ENCODE measurements at regions not wholly inside any gene's neighbourhood (a gene's known extent, or its start where the extent isn't known, plus 50 kb on each side); places are given as distances from the start of the nearest gene placed in this dataset.

DNA sequence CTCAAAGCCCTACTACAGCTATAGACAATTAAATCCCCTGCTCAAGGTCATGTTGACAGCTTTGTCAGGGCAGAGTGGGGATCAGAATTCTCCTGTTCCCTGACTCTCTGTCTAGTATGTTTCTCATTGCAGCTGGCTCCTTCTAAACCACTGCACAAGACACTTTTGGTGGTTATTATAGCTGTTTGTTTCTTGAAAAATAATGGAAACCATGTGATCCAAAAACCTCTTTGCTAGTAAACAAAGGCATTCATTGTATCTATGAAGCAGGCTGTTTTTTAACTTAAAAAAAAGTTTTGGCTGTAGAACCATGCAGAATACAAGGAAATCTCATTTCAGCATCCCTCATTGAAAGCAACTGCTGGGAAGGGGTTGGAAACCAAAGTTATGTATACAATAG, 352.5 kb upstream of the EPHA4 start:
- Histone ChIP-seq H3K4me2 (ENCODE audit: low read depth, low read length) (no peak overlapping the region), H4K91ac (ENCODE audit: insufficient read depth, low read depth, low read length) (no peak overlapping the region), H4K20me1 (ENCODE audit: insufficient read depth, low read length) (no peaks in the 10 kb centered on the region), H3K18ac (ENCODE audit: low read depth, low read length) (no peak overlapping the region), H3K23ac (ENCODE audit: low read depth, low read length) (no peak overlapping the region), H3K14ac (replicated peaks; ENCODE audit: low read depth, low read length) (no peak overlapping the region), H3K4me1 (ENCODE audit: control insufficient read depth, insufficient read depth, low read length) (no peaks in the 10 kb centered on the region), H3K56ac (ENCODE audit: extremely low read depth, insufficient read depth, low read length) (no peak overlapping the region), H2AK9ac (replicated peaks; ENCODE audit: low read depth, low read length, poor library complexity) (no peak overlapping the region), H3K4me3 (ENCODE audit: insufficient read depth, low read depth, low read length) (no peak overlapping the region), H3K79me1 (ENCODE audit: low read depth in 1 of 2, low read length in 2 of 2) (no peaks in the 10 kb centered on the region), H3K36me3 (ENCODE audit: control insufficient read depth, insufficient read depth, low read length) (no peaks in the 10 kb centered on the region), H3K9ac (ENCODE audit: low read depth, low read length) (no peak overlapping the region), H4K5ac (ENCODE audit: low read depth, low read length) (no peak overlapping the region), H3K9me3 (ENCODE audit: control insufficient read depth, insufficient read depth, low read length) (no peaks in the 10 kb centered on the region), H3K27me3 (ENCODE audit: control insufficient read depth, insufficient read depth, low read length) (no peaks in the 10 kb centered on the region), H2BK120ac (ENCODE audit: low read depth, low read length) (no peak overlapping the region), H3K9me1 (ENCODE audit: insufficient read depth, low read length) (no peaks in the 10 kb centered on the region), H2AK5ac (ENCODE audit: low read depth, low read length) (no peak overlapping the region), H3K4ac (ENCODE audit: low read depth, low read length) (no peak overlapping the region), H3K27ac (ENCODE audit: insufficient read depth, low read length) (no peak overlapping the region), H2BK15ac (ENCODE audit: low read depth, low read length) (no peak overlapping the region), H4K8ac (ENCODE audit: low read depth in 2 of 2, low read length in 2 of 2) (no peak overlapping the region), H2AFZ (replicated peaks; ENCODE audit: low read length, poor library complexity) (no peak overlapping the region), H2BK5ac (ENCODE audit: low read depth, low read length, poor library complexity, severe bottlenecking) (no peak overlapping the region), H2BK20ac (ENCODE audit: low read depth, low read length) (no peak overlapping the region)
- no peak for TF ChIP-seq NFE2L2 (IDR thresholded peaks at IDR 0.05; ENCODE audit: low read depth, low read length)
- TF ChIP-seq MXI1 (IDR thresholded peaks at IDR 0.05; ENCODE audit: borderline replicate concordance, low read depth, low read length) = no peak
- TF ChIP-seq, protein P1, sequence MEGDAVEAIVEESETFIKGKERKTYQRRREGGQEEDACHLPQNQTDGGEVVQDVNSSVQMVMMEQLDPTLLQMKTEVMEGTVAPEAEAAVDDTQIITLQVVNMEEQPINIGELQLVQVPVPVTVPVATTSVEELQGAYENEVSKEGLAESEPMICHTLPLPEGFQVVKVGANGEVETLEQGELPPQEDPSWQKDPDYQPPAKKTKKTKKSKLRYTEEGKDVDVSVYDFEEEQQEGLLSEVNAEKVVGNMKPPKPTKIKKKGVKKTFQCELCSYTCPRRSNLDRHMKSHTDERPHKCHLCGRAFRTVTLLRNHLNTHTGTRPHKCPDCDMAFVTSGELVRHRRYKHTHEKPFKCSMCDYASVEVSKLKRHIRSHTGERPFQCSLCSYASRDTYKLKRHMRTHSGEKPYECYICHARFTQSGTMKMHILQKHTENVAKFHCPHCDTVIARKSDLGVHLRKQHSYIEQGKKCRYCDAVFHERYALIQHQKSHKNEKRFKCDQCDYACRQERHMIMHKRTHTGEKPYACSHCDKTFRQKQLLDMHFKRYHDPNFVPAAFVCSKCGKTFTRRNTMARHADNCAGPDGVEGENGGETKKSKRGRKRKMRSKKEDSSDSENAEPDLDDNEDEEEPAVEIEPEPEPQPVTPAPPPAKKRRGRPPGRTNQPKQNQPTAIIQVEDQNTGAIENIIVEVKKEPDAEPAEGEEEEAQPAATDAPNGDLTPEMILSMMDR (conservative IDR thresholded peaks at IDR 0.05; ENCODE audit: low read depth, low read length) = no peak
- no peak for TF ChIP-seq MAFK (IDR thresholded peaks at IDR 0.05; ENCODE audit: low read depth, low read length)
- no peak for TF ChIP-seq CEBPB (IDR thresholded peaks at IDR 0.05; ENCODE audit: low read depth, low read length)
- no peak for TF ChIP-seq SMC3 (IDR thresholded peaks at IDR 0.05; ENCODE audit: low read depth, low read length)
- no peak for TF ChIP-seq MAZ (IDR thresholded peaks at IDR 0.05; ENCODE audit: borderline replicate concordance, low read depth, low read length)
- TF ChIP-seq RCOR1 (IDR thresholded peaks at IDR 0.05; ENCODE audit: insufficient replicate concordance, low read length) = no peak
- TF ChIP-seq FOS (IDR thresholded peaks at IDR 0.05; ENCODE audit: low read depth, low read length) = no peak
- no peak for TF ChIP-seq POLR2A (IDR thresholded peaks at IDR 0.05; ENCODE audit: low read depth, low read length)
- no peak for TF ChIP-seq BHLHE40 (IDR thresholded peaks at IDR 0.05; ENCODE audit: low read depth, low read length)
- no peak for TF ChIP-seq CHD1 (IDR thresholded peaks at IDR 0.05; ENCODE audit: low read depth, low read length)
- TF ChIP-seq RFX5 (IDR thresholded peaks at IDR 0.05; ENCODE audit: low read depth, low read length) = no peak
- dilution Hi-C loops (cut with HindIII; ENCODE audit: low sequenced_read_pairs, unreplicated experiment) = no loop called here
- ATAC-seq (ENCODE audit: low read depth) (no peak), DNase-seq (no peak)
- intact Hi-C loops (cut with micrococcal nuclease) = no loop called here
- no TSS peak for BruUV-seq (replicated peaks)
- ChIA-PET POLR2A (ENCODE audit: unreplicated experiment) (no interaction called here), CTCF (no interaction called here)
- in situ Hi-C loops (cut with MboI; ENCODE audit: low sequenced_read_pairs) = no loop called here
